ENCODE measurements at regions not wholly inside any gene's neighbourhood (a gene's known extent, or its start where the extent isn't known, plus 50 kb on each side); places are given as distances from the start of the nearest gene placed in this dataset.
"Not testable (repeated sequence)": the region's sequence is repeated elsewhere in the genome, so short reads cannot be mapped to it uniquely, and the experiment has no call there.

DNA sequence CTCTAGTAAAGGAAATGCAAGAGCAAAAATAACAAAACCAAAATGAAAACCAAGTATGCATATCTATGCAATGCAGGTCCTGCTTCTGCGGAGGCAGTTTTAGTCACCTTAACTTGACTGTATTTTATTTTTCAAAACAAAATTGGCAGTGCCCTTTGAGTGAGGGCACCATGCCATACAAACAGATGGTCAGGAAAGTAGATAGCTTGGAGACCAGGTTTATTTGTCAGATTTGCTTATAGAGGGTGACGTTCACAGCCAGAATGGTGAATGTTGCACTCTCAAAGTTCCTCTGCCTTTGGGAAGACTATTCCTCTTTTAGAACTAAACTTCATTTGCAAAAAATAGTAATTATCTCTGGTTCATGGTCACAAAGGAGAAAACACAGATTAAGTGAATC lies 801.9 kb downstream of the ANKRD7 start:
- H3K27me3 ChIP-seq (ENCODE audit: insufficient read depth, low read length, poor library complexity, severe bottlenecking), result no peaks in the 10 kb centered on the region
- H3K4me2 ChIP-seq (ENCODE audit: low read depth, low read length, poor library complexity, severe bottlenecking), result no peak overlapping the region
- no peaks in the 10 kb centered on the region for H3K9me2 ChIP-seq (replicated peaks; ENCODE audit: low read depth, low read length)
- no peaks in the 10 kb centered on the region for H3K4me1 ChIP-seq (ENCODE audit: insufficient read depth, low read length, poor library complexity, severe bottlenecking)
- no peak overlapping the region for H3K4me3 ChIP-seq (ENCODE audit: low read length, poor library complexity, severe bottlenecking)
- no peaks in the 10 kb centered on the region for H3K36me3 ChIP-seq (ENCODE audit: insufficient read depth, low read length)
- H3K79me2 ChIP-seq (ENCODE audit: insufficient read depth, low read length), result no peaks in the 10 kb centered on the region
- H2AFZ ChIP-seq (ENCODE audit: low read length), result no peak overlapping the region
- H4K20me1 ChIP-seq (ENCODE audit: insufficient read depth, low read length, poor library complexity, severe bottlenecking), result no peaks in the 10 kb centered on the region
- no peaks in the 10 kb centered on the region for H3K9me3 ChIP-seq (ENCODE audit: insufficient read depth, low read depth, low read length)
- no peaks in the 10 kb centered on the region for H3F3A ChIP-seq (ENCODE audit: low read depth)
- H3K9ac ChIP-seq (ENCODE audit: low read depth, low read length, poor library complexity, severe bottlenecking), result no peak overlapping the region
- no peak for TF ChIP-seq EZH2phosphoT487 (IDR thresholded peaks at IDR 0.05; ENCODE audit: borderline replicate concordance)
- TF ChIP-seq, protein P1, sequence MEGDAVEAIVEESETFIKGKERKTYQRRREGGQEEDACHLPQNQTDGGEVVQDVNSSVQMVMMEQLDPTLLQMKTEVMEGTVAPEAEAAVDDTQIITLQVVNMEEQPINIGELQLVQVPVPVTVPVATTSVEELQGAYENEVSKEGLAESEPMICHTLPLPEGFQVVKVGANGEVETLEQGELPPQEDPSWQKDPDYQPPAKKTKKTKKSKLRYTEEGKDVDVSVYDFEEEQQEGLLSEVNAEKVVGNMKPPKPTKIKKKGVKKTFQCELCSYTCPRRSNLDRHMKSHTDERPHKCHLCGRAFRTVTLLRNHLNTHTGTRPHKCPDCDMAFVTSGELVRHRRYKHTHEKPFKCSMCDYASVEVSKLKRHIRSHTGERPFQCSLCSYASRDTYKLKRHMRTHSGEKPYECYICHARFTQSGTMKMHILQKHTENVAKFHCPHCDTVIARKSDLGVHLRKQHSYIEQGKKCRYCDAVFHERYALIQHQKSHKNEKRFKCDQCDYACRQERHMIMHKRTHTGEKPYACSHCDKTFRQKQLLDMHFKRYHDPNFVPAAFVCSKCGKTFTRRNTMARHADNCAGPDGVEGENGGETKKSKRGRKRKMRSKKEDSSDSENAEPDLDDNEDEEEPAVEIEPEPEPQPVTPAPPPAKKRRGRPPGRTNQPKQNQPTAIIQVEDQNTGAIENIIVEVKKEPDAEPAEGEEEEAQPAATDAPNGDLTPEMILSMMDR (conservative IDR thresholded peaks at IDR 0.05; ENCODE audit: low read length), result no peak

GRCh38 chr7:119028736-119029135 lies 804.2 kb downstream of the ANKRD7 start:
- Histone ChIP-seq H3K4me1 (ENCODE audit: insufficient read depth, low read length, poor library complexity, severe bottlenecking) (no peaks in the 10 kb centered on the region), H3K27me3 (ENCODE audit: insufficient read depth, low read length, poor library complexity, severe bottlenecking) (no peaks in the 10 kb centered on the region), H3K36me3 (ENCODE audit: insufficient read depth, low read length) (no peaks in the 10 kb centered on the region), H3K9me3 (ENCODE audit: insufficient read depth, low read depth, low read length) (no peaks in the 10 kb centered on the region), H3F3A (ENCODE audit: low read depth) (no peaks in the 10 kb centered on the region), H3K4me3 (ENCODE audit: low read length, poor library complexity, severe bottlenecking) (no peak overlapping the region), H2AFZ (ENCODE audit: low read length) (no peak overlapping the region), H3K79me2 (ENCODE audit: insufficient read depth, low read length) (no peaks in the 10 kb centered on the region), H4K20me1 (ENCODE audit: insufficient read depth, low read length, poor library complexity, severe bottlenecking) (no peaks in the 10 kb centered on the region), H3K9me2 (replicated peaks; ENCODE audit: low read depth, low read length) (no peaks in the 10 kb centered on the region), H3K4me2 (ENCODE audit: low read depth, low read length, poor library complexity, severe bottlenecking) (no peak overlapping the region), H3K9ac (ENCODE audit: low read depth, low read length, poor library complexity, severe bottlenecking) (no peak overlapping the region)
- TF ChIP-seq, protein P1 (conservative IDR thresholded peaks at IDR 0.05; ENCODE audit: low read length), result no peak
- no peak for TF ChIP-seq EZH2phosphoT487 (IDR thresholded peaks at IDR 0.05; ENCODE audit: borderline replicate concordance)

DNA sequence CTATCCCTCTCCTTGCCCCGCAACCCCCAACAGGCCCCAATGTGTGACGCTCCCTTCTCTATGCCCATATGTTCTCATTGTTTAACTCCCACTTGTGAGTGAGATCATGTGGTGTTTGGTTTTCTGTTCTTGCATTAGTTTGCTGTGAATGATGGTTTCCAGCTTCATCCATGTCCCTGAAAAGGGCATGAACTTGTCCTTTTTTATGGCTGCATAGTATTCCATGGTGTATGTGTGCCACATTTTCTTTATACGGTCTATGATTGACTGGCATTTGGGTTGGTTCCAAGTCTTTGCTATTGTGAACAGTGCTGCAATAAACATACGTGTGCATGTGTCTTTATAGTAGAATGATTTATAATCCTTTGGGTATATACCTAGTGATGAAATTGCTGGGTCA lies 807.6 kb downstream of the ANKRD7 start:
- H3K4me1 ChIP-seq (ENCODE audit: insufficient read depth, low read length, poor library complexity, severe bottlenecking); H3K4me3 ChIP-seq (ENCODE audit: low read length, poor library complexity, severe bottlenecking); H2AFZ ChIP-seq (ENCODE audit: low read length); H3K36me3 ChIP-seq (ENCODE audit: insufficient read depth, low read length); H3K4me2 ChIP-seq (ENCODE audit: low read depth, low read length, poor library complexity, severe bottlenecking); H3F3A ChIP-seq (ENCODE audit: low read depth); H3K79me2 ChIP-seq (ENCODE audit: insufficient read depth, low read length); H3K9me3 ChIP-seq (ENCODE audit: insufficient read depth, low read depth, low read length); H3K27me3 ChIP-seq (ENCODE audit: insufficient read depth, low read length, poor library complexity, severe bottlenecking); H3K9me2 ChIP-seq (replicated peaks; ENCODE audit: low read depth, low read length); H4K20me1 ChIP-seq (ENCODE audit: insufficient read depth, low read length, poor library complexity, severe bottlenecking); H3K9ac ChIP-seq (ENCODE audit: low read depth, low read length, poor library complexity, severe bottlenecking): not testable (repeated sequence)

- no peak overlapping the region for H2AFZ ChIP-seq (ENCODE audit: low read length)
- no peak overlapping the region for H3K4me2 ChIP-seq (ENCODE audit: low read depth, low read length, poor library complexity, severe bottlenecking)
- no peaks in the 10 kb centered on the region for H3F3A ChIP-seq (ENCODE audit: low read depth)
- H3K27me3 ChIP-seq (ENCODE audit: insufficient read depth, low read length, poor library complexity, severe bottlenecking), result no peaks in the 10 kb centered on the region
- no peaks in the 10 kb centered on the region for H3K36me3 ChIP-seq (ENCODE audit: insufficient read depth, low read length)
- no peaks in the 10 kb centered on the region for H3K4me1 ChIP-seq (ENCODE audit: insufficient read depth, low read length, poor library complexity, severe bottlenecking)
- H3K79me2 ChIP-seq (ENCODE audit: insufficient read depth, low read length), result no peaks in the 10 kb centered on the region
- no peaks in the 10 kb centered on the region for H4K20me1 ChIP-seq (ENCODE audit: insufficient read depth, low read length, poor library complexity, severe bottlenecking)
- H3K9ac ChIP-seq (ENCODE audit: low read depth, low read length, poor library complexity, severe bottlenecking), result no peak overlapping the region
- H3K9me3 ChIP-seq (ENCODE audit: insufficient read depth, low read depth, low read length), result no peaks in the 10 kb centered on the region
- TF ChIP-seq, protein P1 (conservative IDR thresholded peaks at IDR 0.05; ENCODE audit: low read length), result no peak
- no peak for TF ChIP-seq EZH2phosphoT487 (IDR thresholded peaks at IDR 0.05; ENCODE audit: borderline replicate concordance)
- H3K4me3 ChIP-seq (ENCODE audit: low read length, poor library complexity, severe bottlenecking), result no peak overlapping the region
- H3K9me2 ChIP-seq (replicated peaks; ENCODE audit: low read depth, low read length), result no peaks in the 10 kb centered on the region
Observed at GRCh38 chr7:119033641-119034040, 809.1 kb downstream of the ANKRD7 start.

Data from Loucy (cell line).